ENCODE measurements at regions not wholly inside any gene's neighbourhood (a gene's known extent, or its start where the extent isn't known, plus 50 kb on each side); places are given as distances from the start of the nearest gene placed in this dataset.

DNA sequence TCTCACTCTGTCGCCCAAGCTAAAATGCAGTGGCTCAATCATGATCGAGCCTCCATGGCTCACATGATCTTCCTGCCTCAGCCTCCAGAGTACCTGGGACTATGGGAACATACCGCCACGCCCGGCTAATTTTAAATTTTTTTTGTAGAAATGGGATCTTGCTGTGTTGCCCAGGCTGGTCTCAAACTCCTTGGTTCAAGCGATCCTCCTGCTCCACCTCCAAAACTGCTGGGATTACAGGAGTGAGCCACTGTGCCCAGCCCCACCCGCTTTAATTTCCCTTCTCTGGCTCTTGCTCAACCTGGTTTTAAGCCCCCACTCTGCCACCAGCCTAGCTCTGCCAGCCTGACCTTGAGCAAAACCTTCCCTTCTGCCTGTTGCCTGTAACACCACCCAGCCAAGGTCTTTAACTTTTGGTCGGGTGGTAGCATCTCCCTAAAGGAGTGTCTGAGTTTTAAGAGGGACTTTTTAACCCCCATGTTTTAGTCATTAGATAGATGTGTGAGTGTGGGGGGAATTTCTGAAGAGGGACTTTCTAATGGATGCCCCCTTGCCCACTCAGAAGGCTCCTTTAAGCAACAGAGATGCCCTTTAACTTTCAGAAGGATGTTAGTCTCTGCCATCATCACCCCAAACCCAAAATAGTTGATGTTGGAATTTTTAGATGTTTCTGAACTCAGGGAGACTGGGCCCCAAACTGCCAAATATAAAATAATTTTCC, 71.8 kb upstream of the FOXP4 start:
- DNase-seq = no peak

DNA sequence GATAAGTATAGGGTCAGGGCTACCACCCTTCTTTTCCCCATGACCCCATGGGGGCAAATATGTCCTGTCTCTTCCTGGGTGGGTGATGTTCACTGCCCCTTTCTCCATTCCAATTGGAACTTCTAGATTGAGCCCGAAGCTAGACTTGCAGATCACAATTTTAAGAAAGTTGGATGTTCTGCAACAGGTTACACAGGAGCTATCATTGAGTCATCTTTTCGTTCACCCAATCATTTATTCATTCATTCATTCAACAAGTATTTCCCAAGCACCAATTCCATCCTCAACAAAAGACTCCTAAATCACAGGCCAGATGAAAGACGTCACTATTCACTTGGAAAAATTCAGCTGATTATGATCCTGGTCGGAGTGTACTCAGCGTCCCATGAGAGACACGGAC, 71.0 kb upstream of the FOXP4 start:
- DNase-seq = no peak

DNA sequence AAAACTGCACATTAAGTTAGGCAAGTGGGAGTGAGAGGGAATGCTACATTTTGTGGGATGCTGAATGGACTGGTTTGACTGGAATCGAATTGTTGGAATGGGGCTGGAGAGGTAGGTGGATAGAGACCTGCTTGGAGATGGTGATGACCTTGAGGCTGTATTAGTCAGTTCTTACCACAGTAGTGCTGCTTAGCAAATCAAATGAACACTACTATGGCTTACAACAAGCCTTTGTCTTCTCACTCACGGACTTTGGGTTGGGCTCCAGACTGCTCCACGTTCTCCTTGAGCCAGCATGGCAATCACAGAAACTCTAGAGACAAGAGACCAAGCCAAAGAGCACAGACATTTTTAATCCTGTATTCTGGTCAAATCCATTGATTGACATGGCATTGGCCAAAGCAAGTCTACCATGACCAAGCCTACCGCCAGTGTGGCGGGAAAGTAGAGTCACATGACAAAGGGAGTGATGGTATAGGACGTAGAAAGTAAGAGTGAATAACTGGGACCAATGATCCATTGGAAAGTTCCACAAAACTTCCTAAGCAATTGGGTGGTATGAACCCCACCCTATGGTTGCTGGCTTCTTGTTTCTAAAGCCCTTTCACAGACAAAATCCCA, 70.3 kb upstream of the FOXP4 start:
- no peak for DNase-seq

DNA sequence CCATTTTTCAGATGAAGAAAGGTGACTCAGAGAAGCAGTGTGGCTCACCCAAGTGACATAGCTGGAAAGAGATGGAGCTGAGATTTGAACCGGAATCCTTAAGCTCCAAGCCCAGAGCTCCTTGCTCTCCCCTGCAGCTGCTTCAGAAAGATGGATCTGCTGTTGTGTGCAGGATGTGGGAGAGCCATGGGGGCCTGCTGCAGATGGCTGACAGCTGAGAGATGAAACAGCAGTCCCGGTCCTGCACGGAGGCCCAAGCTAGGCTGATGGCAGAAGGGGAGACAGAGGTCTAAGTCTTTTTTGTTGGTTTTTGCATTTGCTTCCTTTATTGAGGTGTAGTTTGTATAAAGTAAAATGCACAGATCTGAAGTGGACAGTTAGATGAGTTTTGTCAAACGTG, 69.8 kb upstream of the FOXP4 start:
- no peak for DNase-seq

DNA sequence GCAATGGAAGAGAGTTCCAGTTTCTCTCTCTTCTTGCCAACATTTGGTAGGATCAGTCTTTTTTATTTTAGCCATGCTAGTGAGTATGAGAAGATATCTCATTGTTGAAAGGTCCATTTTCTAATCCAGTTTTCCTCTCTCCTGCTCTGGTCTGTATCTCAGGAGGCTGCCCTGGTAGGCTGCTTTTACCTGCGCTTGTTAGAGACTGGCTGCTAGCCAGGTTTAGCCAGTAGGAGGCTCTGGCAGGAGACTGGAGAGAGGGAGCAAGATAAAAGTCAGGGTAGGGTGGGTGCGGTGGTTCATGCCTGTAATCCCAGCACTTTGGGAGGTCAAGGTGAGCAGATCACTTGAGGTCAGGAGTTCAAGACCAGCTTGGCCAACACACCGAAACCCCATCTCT, 68.6 kb upstream of the FOXP4 start:
- no peak for DNase-seq

DNA sequence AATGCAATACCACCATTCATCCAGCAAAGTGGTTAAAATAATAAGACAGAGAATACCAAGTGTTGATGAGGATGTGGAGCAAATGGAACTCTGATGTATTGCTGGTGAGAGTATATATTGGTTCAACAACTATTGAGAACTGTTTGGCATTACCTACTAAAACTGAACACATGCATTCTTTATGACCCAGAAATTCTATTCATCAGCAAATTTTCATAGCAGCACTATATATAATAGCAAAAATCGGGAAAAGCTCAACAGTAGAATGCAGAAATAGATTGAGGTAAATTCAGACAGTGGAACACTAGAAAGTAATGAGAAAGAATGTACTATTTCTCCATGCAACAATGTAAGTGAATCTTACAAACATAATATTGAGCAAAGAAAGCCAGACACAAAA, 62.2 kb upstream of the FOXP4 start:
- no peak for DNase-seq

DNA sequence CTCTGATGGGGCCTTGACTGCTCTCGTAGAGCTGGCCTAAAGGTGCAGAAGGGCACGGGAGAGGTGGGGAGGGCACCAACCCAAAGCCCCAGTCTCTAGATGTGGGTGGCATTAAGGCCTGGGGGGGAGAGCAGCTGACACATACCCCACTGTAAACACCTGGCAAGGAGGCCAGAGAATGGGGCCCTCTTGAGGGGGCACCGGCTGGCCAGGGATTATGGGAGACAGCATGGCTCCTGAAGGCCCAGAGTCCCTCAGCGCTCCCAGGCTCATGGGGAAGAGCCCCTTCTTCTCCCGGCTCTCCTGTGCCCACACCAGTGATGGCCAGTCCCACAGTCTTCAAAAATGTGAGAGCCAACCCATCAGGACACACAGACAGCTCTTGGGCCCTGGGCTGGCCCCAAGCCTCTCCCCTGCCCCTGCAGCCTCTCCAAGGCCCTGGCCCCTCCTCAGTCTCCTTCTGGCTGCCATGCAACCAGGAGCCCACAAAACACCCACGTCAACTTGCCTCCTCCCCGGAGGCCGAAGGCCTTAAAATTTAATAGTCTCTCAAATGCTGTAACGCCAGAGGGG, 58.2 kb upstream of the FOXP4 start:
- no peak for DNase-seq

DNA sequence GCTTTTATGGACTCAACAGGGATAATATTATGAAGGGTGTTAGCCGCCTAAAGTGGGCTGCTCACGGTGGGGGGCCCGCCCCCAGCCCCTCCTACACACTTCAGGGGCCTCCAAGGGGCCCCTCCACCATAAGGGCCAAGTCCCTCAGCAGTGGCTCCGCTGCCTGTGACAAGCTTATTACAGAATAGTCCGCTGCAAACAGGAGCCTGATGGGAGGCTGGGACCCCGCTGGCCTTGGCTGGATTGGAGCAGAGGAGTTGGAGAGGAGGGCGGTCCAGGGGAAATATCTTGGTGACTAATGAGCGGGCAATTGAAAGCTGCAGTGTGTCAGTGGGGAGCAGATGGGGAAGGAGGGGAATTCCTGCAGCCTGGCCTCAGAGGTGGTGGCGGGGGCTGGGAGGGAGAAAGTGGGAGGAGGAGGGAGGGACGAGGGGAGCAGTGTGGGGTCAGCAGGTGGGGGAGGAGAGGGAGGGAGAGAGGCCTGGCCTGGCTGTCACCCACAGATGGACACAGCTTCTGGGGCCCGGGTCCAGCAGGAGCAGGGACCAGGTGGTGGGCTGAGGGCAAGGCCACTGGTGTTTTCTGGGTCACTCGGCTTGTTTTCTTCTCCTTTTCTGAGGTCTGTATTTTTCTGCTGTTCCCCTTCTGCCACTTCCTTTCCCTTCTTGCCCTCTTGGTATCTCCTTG, 57.6 kb upstream of the FOXP4 start:
- DNase-seq = no peak

DNA sequence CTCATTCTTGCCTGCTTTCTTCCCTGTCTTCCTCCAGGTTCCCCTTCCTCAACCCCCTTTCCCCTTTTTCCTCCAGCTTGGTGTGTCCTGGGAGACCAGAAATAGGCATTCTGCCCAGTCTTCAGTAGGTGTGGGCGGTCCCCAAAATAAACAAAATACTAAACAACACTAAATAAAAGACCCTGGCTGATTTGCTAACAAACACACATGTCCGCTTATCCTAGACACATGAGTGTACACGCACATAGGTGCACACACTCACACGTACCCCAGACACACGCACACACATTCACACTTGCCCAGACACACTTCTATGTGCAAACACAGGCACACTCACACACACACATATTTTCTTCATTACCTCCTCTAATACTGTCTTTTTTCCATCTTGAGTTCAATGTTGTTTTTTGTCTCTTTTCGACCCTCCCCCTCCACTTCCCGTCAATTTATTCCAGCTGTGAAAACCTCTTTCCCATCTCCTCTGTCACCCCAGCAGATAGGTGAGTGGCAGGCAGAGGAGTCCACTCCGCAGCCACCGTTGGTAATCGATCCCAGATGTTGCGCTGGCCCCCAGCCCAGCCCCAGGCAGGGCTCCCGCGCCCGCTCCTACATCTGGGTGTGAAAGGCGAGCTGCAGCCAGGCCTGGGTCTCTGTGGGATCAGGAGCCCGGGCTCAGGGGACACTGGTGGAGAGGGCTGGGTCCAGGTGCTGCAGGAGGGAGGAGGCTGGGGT, 56.9 kb upstream of the FOXP4 start:
- DNase-seq = no peak

DNA sequence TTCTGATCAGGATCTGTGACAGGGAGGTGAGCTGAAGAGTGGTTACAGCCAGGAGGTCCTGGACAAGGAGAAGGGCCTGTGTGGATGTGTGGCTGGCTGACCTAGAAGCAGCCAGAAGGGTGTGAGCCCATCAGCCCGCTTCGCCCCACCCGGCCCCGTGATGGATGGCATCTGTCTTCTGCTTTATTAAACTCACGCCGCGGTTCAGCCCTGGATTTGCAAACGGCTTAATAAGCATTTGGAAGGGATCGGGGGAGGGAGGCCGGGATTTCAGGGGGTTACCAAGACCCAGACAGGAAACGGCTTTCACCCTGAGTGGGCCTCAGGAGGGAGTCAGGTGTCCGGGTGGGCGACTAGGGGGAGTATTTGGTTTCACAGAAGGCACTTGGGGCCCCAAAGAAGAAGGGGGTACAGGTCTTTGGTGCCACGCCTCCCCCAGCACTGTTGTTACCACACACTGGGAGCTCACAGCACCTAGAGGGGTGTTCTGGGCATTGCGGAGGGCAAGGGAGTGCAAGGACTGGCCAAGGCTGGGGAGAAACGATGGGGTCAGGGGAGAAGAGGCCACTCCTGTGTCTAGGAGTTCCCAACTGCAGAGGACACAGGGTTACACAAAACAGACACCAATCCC, 53.8 kb upstream of the FOXP4 start:
- no peak for DNase-seq

DNA sequence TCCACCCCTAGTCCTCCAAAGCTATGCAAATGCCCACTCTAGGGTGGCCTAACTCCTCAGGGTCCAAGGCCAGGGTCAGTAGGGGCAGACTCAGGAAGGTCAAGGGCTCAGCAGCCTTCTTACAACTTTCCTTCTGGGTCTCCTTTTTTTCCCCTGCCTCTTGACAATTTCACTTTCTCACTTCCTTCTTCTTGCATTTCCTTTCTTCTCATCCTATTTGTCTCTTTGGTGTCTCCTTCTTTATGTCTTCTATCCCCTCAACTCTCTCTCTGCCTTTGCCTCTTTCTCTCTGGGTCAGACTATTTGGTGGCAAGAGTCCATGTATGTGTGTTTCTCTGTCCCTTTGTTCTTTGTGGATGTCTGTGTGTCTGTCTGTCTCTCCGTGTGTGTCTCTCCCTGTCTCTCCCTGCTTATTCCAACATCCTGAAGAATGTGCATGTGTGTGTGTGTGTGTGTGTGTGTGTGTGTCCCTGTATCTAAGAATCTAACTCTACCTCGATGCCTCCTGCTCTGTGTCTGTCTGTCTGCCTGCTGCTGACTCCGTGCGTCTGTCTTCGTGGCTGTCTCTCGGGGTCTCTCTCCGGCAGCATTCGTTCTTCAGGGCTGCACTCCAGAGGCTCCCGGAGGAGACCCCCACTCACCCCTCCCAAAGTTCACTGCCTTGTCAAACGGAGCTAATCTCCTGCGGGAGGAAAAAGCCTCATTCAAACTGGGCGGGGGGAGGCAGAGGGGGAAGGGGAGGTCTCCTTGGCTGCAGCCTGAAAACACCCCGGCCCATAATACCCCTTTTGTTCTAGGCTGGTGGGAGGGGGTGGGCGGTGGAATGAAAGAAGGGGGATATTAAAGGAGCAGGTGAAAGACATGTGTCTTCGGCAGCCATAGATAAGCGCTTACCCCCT, 51.7 kb upstream of the FOXP4 start:
- DNase-seq = no peak
